Sciatic nerve (tissue), 2 donors: ENCODE measurements at regions not wholly inside any gene's neighbourhood (a gene's known extent, or its start where the extent isn't known, plus 50 kb on each side); places are given as distances from the start of the nearest gene placed in this dataset.

Experiments
- ATAC-seq: fragments of 200-7000 bp; cut with Tn5 transposase; one replicate; pipeline ENCODE4 v1.9.1; 2020; ENCODE audit warnings: mild to moderate bottlenecking, moderate library complexity
- DNase-seq: peaks from one replicate; pipeline ENCODE4 v3.0.0-alpha.2; 2020; ENCODE audit warnings: low spot score
- intact Hi-C: fragments of 100-400 bp; cut with DNase I; formaldehyde crosslinking; loops from one replicate; pipeline ENCODE4 v1.14.2; 2022
- donor health status: DM: no; HTN: no; CAD: no.
- donor health status: DM: no; HTN: no; CAD: no.

GRCh38 chr18:61989138-61989537, 96.3 kb upstream of the RNF152 start:
- DNase-seq (no peak), ATAC-seq (no peak)
- intact Hi-C loops: no loop called here

- intact Hi-C loops: no loop called here
- DNase-seq (no peak), ATAC-seq (no peak)
These were observed 95.3 kb upstream of the RNF152 start for GRCh38 chr18:61988100-61988499.

- intact Hi-C loops: no loop called here
- ATAC-seq: no peak
These were observed 92.9 kb upstream of the RNF152 start for GRCh38 chr18:61985681-61986080.

GRCh38 chr18:61984349-61984748, 91.5 kb upstream of the RNF152 start:
- ATAC-seq (no peak), DNase-seq (no peak)
- intact Hi-C loops: no loop called here

More at GRCh38 chr18:61985681-61986080, 92.9 kb upstream of the RNF152 start:
- no peak for DNase-seq

- no peak for DNase-seq
- no peak for ATAC-seq
- intact Hi-C loops: no loop called here
These were observed 89.7 kb upstream of the RNF152 start for GRCh38 chr18:61982475-61982874.

GRCh38 chr18:61980355-61980754, 87.5 kb upstream of the RNF152 start:
- peak; percentile 32 for ATAC-seq
- intact Hi-C loops: no loop called here
- no peak for DNase-seq

- no peak for DNase-seq
- intact Hi-C loops: no loop called here
These were observed 82.9 kb upstream of the RNF152 start for GRCh38 chr18:61975526-61976326.

GRCh38 chr18:61973273-61974115, 80.7 kb upstream of the RNF152 start:
- intact Hi-C loops: no loop called here
- ATAC-seq (no peak), DNase-seq (no peak)

More at GRCh38 chr18:61975526-61976326, 82.9 kb upstream of the RNF152 start:
- no peak for ATAC-seq

- ATAC-seq (no peak), DNase-seq (no peak)
- intact Hi-C loops: no loop called here
These were observed 79.8 kb upstream of the RNF152 start for GRCh38 chr18:61972389-61973264.

GRCh38 chr18:61967252-61967891, 74.6 kb upstream of the RNF152 start:
- intact Hi-C loops: no loop called here
- ATAC-seq: no peak
- no peak for DNase-seq

GRCh38 chr18:61965311-61965710, 72.5 kb upstream of the RNF152 start:
- DNase-seq: no peak
- intact Hi-C loops: no loop called here

GRCh38 chr18:61964616-61965015, 71.8 kb upstream of the RNF152 start:
- DNase-seq (no peak), ATAC-seq (no peak)
- intact Hi-C loops: no loop called here

More at GRCh38 chr18:61965311-61965710, 72.5 kb upstream of the RNF152 start:
- no peak for ATAC-seq

- peak; percentile 70 for ATAC-seq
These were observed 70.9 kb upstream of the RNF152 start for GRCh38 chr18:61963705-61964104.

GRCh38 chr18:61957801-61958516, 65.2 kb upstream of the RNF152 start:
- no peak for DNase-seq
- intact Hi-C loops: no loop called here
- ATAC-seq: no peak

More at GRCh38 chr18:61963705-61964104, 70.9 kb upstream of the RNF152 start:
- intact Hi-C loops: no loop called here
- no peak for DNase-seq

- ATAC-seq: no peak
- no peak for DNase-seq
- intact Hi-C loops: no loop called here
These were observed 62.8 kb upstream of the RNF152 start for GRCh38 chr18:61955644-61956043.

- ATAC-seq (no peak), DNase-seq (no peak)
- intact Hi-C loops: no loop called here
These were observed 61.4 kb upstream of the RNF152 start for GRCh38 chr18:61954096-61954746.

- intact Hi-C loops: no loop called here
- no peak for ATAC-seq
- DNase-seq: no peak
These were observed 60.8 kb upstream of the RNF152 start for GRCh38 chr18:61953641-61954040.

- intact Hi-C loops: no loop called here
- DNase-seq: no peak
- no peak for ATAC-seq
These were observed 60.4 kb upstream of the RNF152 start for GRCh38 chr18:61953161-61953560.
